T-cell (primary cell): ENCODE measurements at regions not wholly inside any gene's neighbourhood (a gene's known extent, or its start where the extent isn't known, plus 50 kb on each side); places are given as distances from the start of the nearest gene placed in this dataset.
"Not testable (repeated sequence)": the region's sequence is repeated elsewhere in the genome, so short reads cannot be mapped to it uniquely, and the experiment has no call there.

ENCODE experiments used
- ATAC-seq, 4 experiments: fragments of 200-7000 bp in 3 of 4; fragments of 150-1000 bp in 1 of 4; cut with Tn5 transposase; replicated peaks in 1 of 4; 1 replicate in 3 of 4; 2 replicates in 1 of 4; pipeline ENCODE4 v1.10.0; 2021; ENCODE audit warnings: moderate library complexity in 3 of 4, mild to moderate bottlenecking in 2 of 4, moderate number of reproducible peaks in 1 of 4
- CTCF ChIA-PET, 2 donors: fragments of 300-600 bp; sonication (Branson Sonifier 250); formaldehyde crosslinking; loops; one replicate each; lab custom pipeline; 2022; ENCODE audit warnings: antibody characterized with exemption in 2 of 2; lab: Charles Lee
- POLR2A ChIA-PET, 2 donors: fragments of 300-600 bp; sonication (Branson Sonifier 250); formaldehyde crosslinking; loops; one replicate each; lab custom pipeline; 2022; ENCODE audit warnings: antibody characterized with exemption in 2 of 2; lab: Charles Lee
- DNase-seq, 35 experiments: peaks; one replicate each; pipeline versions ENCODE4 v3.0.0 to v3.0.0-alpha.2; 2013 to 2023
- H3K27ac ChIP-seq: one replicate; pipeline ENCODE4 v1.5.1; 2013; ENCODE audit warnings: low read length
- H3K27me3 ChIP-seq, 2 experiments: replicated peaks in 1 of 2; 1 replicate in 1 of 2; 2 replicates in 1 of 2; pipeline versions ENCODE4 v1.6.1 to v1.7.0; 2013; ENCODE audit warnings: low read length in 1 of 2, mixed read lengths in 1 of 2; ENCODE audit not compliant: control insufficient read depth in 2 of 2, insufficient read depth in 2 of 2; ENCODE audit errors: extremely low read depth in 1 of 2
- H3K36me3 ChIP-seq, 2 donors: 1 replicate in 1 of 2; 2 replicates in 1 of 2; pipeline versions ENCODE4 v1.6.1 to v1.7.0; 2013; ENCODE audit warnings: low read length in 1 of 2; ENCODE audit not compliant: control insufficient read depth in 2 of 2, insufficient read depth in 1 of 2; ENCODE audit errors: extremely low read depth in 1 of 2
- H3K4me1 ChIP-seq, 2 experiments: 1 replicate in 1 of 2; 2 replicates in 1 of 2; pipeline versions ENCODE4 v1.6.1 to v1.7.0; 2013; ENCODE audit warnings: low read length in 2 of 2, mixed read lengths in 1 of 2; ENCODE audit not compliant: insufficient read depth in 2 of 2, control insufficient read depth in 1 of 2; ENCODE audit errors: extremely low read depth in 1 of 2
- H3K4me3 ChIP-seq, 2 donors: 1 replicate in 1 of 2; 2 replicates in 1 of 2; pipeline versions ENCODE4 v1.5.1 to v1.7.0; 2013; ENCODE audit warnings: mild to moderate bottlenecking in 2 of 2, low read length in 1 of 2, moderate library complexity in 1 of 2; ENCODE audit not compliant: control insufficient read depth in 1 of 2; ENCODE audit errors: extremely low read depth in 1 of 2
- H3K9me3 ChIP-seq: 2 replicates; pipeline ENCODE4 v1.7.0; 2013
- H3K27ac Mint-ChIP-seq, 2 donors: one replicate each; pipeline ENCODE4 v1.8.0; 2020 to 2021; ENCODE audit warnings: mild to moderate bottlenecking in 2 of 2, mixed read lengths in 2 of 2
- H3K27me3 Mint-ChIP-seq, 2 donors: one replicate each; pipeline ENCODE4 v1.8.0; 2021 to 2022; ENCODE audit warnings: mixed read lengths in 2 of 2
- H3K36me3 Mint-ChIP-seq: one replicate; pipeline ENCODE4 v1.8.0; 2021; ENCODE audit warnings: mixed read lengths
- H3K4me1 Mint-ChIP-seq, 3 donors: one replicate each; pipeline ENCODE4 v1.8.0; 2020 to 2022; ENCODE audit warnings: mixed read lengths in 3 of 3, mild to moderate bottlenecking in 1 of 3
- H3K4me3 Mint-ChIP-seq, 3 donors: one replicate each; pipeline ENCODE4 v1.8.0; 2020 to 2022; ENCODE audit warnings: mild to moderate bottlenecking in 3 of 3, mixed read lengths in 3 of 3, moderate library complexity in 3 of 3
- H3K9me3 Mint-ChIP-seq, 3 donors: one replicate each; pipeline ENCODE4 v1.8.0; 2020 to 2022; ENCODE audit warnings: mixed read lengths in 3 of 3
- WGBS: methylation state at CpG from one replicate; pipeline ENCODE4 v1.1.5; 2013; ENCODE audit warnings: missing lambda C conversion rate; ENCODE audit not compliant: insufficient coverage; 5-methylcytosine and 5-hydroxymethylcytosine counted together

GRCh38 chr3:87691109-87691508, 367.7 kb downstream of the CGGBP1 start:
- Histone ChIP-seq H3K4me1 (no peaks in the 10 kb centered on the region), H3K9me3 (no peaks in the 10 kb centered on the region), H3K27ac (no peak overlapping the region), H3K36me3 (no peaks in the 10 kb centered on the region), H3K27me3 (no peaks in the 10 kb centered on the region), H3K4me3 (no peak overlapping the region)
- peaks cover 0 to 4% (median 0%) of the 10 kb centered on the region in 3 donors for H3K9me3 Mint-ChIP-seq
- no peak overlapping the region for H3K27ac Mint-ChIP-seq
- CTCF ChIA-PET: no interaction called here
- no peaks in the 10 kb centered on the region for H3K36me3 Mint-ChIP-seq
- no CpG with 5 or more reads among the region's 5 CpGs for WGBS
- H3K27me3 Mint-ChIP-seq: no peaks in the 10 kb centered on the region
- no peak overlapping the region for H3K4me3 Mint-ChIP-seq
- no peak for DNase-seq
- no peak for ATAC-seq
- POLR2A ChIA-PET: no interaction called here
- no peaks in the 10 kb centered on the region for H3K4me1 Mint-ChIP-seq

GRCh38 chr3:87678984-87679660, 379.7 kb downstream of the CGGBP1 start:
- H3K9me3 ChIP-seq, H3K9me3 Mint-ChIP-seq, H3K36me3 ChIP-seq, CTCF ChIA-PET, H3K4me3 ChIP-seq, H3K27ac ChIP-seq, H3K27ac Mint-ChIP-seq, POLR2A ChIA-PET, H3K4me1 Mint-ChIP-seq, H3K4me3 Mint-ChIP-seq, H3K4me1 ChIP-seq, H3K36me3 Mint-ChIP-seq, H3K27me3 Mint-ChIP-seq, DNase-seq, ATAC-seq, H3K27me3 ChIP-seq: not testable (repeated sequence)
- 90% methylated on average over 16 of the region's 27 CpGs for WGBS

- 13% methylated on average over 3 of the region's 9 CpGs for WGBS
- H3K4me1 ChIP-seq: no peaks in the 10 kb centered on the region
- no peak for ATAC-seq
- no peaks in the 10 kb centered on the region for H3K36me3 ChIP-seq
- H3K9me3 ChIP-seq: no peaks in the 10 kb centered on the region
- CTCF ChIA-PET: no interaction called here
- DNase-seq: no peak
- H3K4me3 ChIP-seq: no peak overlapping the region
- Mint-ChIP-seq H3K4me3 (no peak overlapping the region), H3K9me3 (peaks cover 0 to 3% (median 0%) of the 10 kb centered on the region in 3 donors), H3K27ac (no peak overlapping the region), H3K4me1 (peaks cover 0 to 5% (median 0%) of the 10 kb centered on the region in 3 donors), H3K27me3 (peaks cover 4% of the 10 kb centered on the region in 2 donors), H3K36me3 (no peaks in the 10 kb centered on the region)
- POLR2A ChIA-PET: no interaction called here
- H3K27me3 ChIP-seq: no peaks in the 10 kb centered on the region
- no peak overlapping the region for H3K27ac ChIP-seq
Measured at GRCh38 chr3:87674397-87675161, 384.2 kb downstream of the CGGBP1 start.

- ATAC-seq: no peak
- Mint-ChIP-seq H3K4me1 (peaks cover 0 to 5% (median 0%) of the 10 kb centered on the region in 3 donors), H3K27ac (no peak overlapping the region), H3K36me3 (no peaks in the 10 kb centered on the region), H3K27me3 (peaks cover 4% of the 10 kb centered on the region in 2 donors), H3K9me3 (peaks cover 0 to 3% (median 0%) of the 10 kb centered on the region in 3 donors), H3K4me3 (no peak overlapping the region)
- ChIA-PET POLR2A (no interaction called here), CTCF (no interaction called here)
- H3K36me3 ChIP-seq: no peaks in the 10 kb centered on the region
- WGBS: 100% methylated on average over 1 of the region's 4 CpGs
- H3K27me3 ChIP-seq: no peaks in the 10 kb centered on the region
- H3K4me1 ChIP-seq: no peaks in the 10 kb centered on the region
- H3K4me3 ChIP-seq: no peak overlapping the region
- no peaks in the 10 kb centered on the region for H3K9me3 ChIP-seq
- no peak overlapping the region for H3K27ac ChIP-seq
- no peak for DNase-seq
Measured at GRCh38 chr3:87673132-87673531, 385.7 kb downstream of the CGGBP1 start.

GRCh38 chr3:87654184-87654583, 377.8 kb upstream of the POU1F1 start:
- CTCF ChIA-PET: no interaction called here
- peaks cover 0 to 4% of the 10 kb centered on the region in 2 donors for H3K27me3 Mint-ChIP-seq
- WGBS: 100% methylated on average over 1 of the region's 2 CpGs

GRCh38 chr3:87653138-87653537, 376.8 kb upstream of the POU1F1 start:
- H3K27me3 Mint-ChIP-seq, H3K36me3 ChIP-seq, H3K36me3 Mint-ChIP-seq, H3K27me3 ChIP-seq, H3K4me3 Mint-ChIP-seq, ATAC-seq, H3K4me1 Mint-ChIP-seq, H3K4me1 ChIP-seq, H3K4me3 ChIP-seq, H3K9me3 ChIP-seq, H3K27ac ChIP-seq, H3K9me3 Mint-ChIP-seq, H3K27ac Mint-ChIP-seq, DNase-seq, CTCF ChIA-PET: not testable (repeated sequence)
- POLR2A ChIA-PET: interaction anchor here in 1 of 2 donors (0.6 kb wide), 1 partner anchor 271 kb away, joined by 4 read pairs; no protein-coding TSS in a partner anchor
- 100% methylated on average over 1 of the region's 3 CpGs for WGBS

More at GRCh38 chr3:87654184-87654583, 377.8 kb upstream of the POU1F1 start:
- POLR2A ChIA-PET: no interaction called here
- no peak overlapping the region for H3K27ac Mint-ChIP-seq
- ATAC-seq (no peak), DNase-seq (no peak)
- H3K27me3 ChIP-seq: no peaks in the 10 kb centered on the region
- no peaks in the 10 kb centered on the region for H3K36me3 ChIP-seq
- H3K4me3 ChIP-seq: no peak overlapping the region
- no peaks in the 10 kb centered on the region for H3K4me1 ChIP-seq
- H3K4me3 Mint-ChIP-seq: no peak overlapping the region
- no peaks in the 10 kb centered on the region for H3K9me3 ChIP-seq
- H3K36me3 Mint-ChIP-seq: no peaks in the 10 kb centered on the region
- no peaks in the 10 kb centered on the region for H3K4me1 Mint-ChIP-seq
- H3K27ac ChIP-seq: no peak overlapping the region
- peaks cover 0 to 4% (median 0%) of the 10 kb centered on the region in 3 donors for H3K9me3 Mint-ChIP-seq
